GM23248 (cell line): ENCODE measurements at regions not wholly inside any gene's neighbourhood (a gene's known extent, or its start where the extent isn't known, plus 50 kb on each side); places are given as distances from the start of the nearest gene placed in this dataset.

Experiments
- EZH2 ChIP-seq: fragments of 200-600 bp; sonication (generic); IDR thresholded peaks from 2 replicates; pipeline ENCODE4 v1.6.1; 2018; ENCODE audit warnings: antibody characterized with exemption, mild to moderate bottlenecking; ENCODE audit not compliant: insufficient read depth, poor library complexity, severe bottlenecking
- EZH2phosphoT487 ChIP-seq: fragments of 200-600 bp; sonication (generic); IDR thresholded peaks from 2 replicates; pipeline ENCODE4 v1.6.1; 2018; ENCODE audit warnings: antibody characterized with exemption, moderate library complexity, mild to moderate bottlenecking, low read depth; ENCODE audit not compliant: insufficient read depth

DNA sequence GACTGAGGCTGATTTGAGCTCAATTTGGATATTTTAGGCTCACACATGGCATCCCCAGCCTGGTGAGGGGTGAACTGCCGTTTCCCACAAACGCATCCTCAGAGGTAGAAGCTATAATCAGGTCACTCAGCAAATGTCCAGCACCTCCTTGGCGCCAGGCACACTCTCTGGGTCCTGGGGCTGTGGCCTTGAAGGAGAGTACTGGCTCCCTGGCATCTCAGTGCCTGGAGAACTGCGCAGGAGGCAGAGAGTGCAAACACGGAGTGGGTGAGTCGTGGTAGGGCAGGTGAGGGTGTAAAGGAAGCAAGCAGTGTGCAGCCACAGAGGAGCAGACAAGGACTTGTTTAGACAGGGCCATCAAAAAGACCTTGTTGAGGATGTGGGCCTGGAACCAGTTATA, 224.0 kb upstream of the ZNF32 start:
- TF ChIP-seq EZH2phosphoT487, result no peak
- no peak for TF ChIP-seq EZH2
